ENCODE measurements at regions not wholly inside any gene's neighbourhood (a gene's known extent, or its start where the extent isn't known, plus 50 kb on each side); places are given as distances from the start of the nearest gene placed in this dataset.

DNA sequence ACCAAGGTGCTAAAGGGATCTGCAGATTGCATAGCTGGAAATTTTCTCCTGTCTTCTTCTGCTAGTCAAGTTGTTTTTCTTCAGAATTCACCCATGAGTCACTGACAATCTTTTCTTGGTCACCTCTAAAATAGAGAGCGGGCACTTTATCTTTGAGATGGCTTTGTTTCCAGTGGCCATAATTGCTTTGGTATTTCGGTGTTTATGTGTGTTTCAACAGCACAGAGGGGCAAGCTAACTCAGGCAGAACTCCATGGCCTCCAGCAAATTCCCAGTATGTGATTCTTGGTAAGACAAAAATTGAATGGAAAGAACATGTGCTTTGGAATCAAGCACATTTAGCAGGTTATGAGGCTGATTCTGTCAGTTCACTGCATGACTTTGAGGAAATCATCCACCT, 656.8 kb downstream of the VRK1 start:
- Histone ChIP-seq H3K9me3 (ENCODE audit: insufficient read depth, low read length) (no peaks in the 10 kb centered on the region), H3K36me3 (ENCODE audit: insufficient read depth, insufficient read length, low read length) (no peaks in the 10 kb centered on the region), H3K9ac (ENCODE audit: insufficient read length, low read depth) (no peak overlapping the region), H3K4me3 (ENCODE audit: insufficient read length, low read depth) (no peak overlapping the region), H3K27me3 (ENCODE audit: insufficient read depth, insufficient read length) (peaks cover 14% of the 10 kb centered on the region), H3K4me1 (ENCODE audit: insufficient read depth, insufficient read length) (no peaks in the 10 kb centered on the region)
- TF ChIP-seq ZNF274 (IDR thresholded peaks at IDR 0.05; ENCODE audit: low read depth, low read length) = no peak
- TF ChIP-seq YY1 (IDR thresholded peaks at IDR 0.05; ENCODE audit: insufficient read depth, insufficient read length) = no peak
- DNase-seq (ENCODE audit: low read depth, low spot score) = no peak

DNA sequence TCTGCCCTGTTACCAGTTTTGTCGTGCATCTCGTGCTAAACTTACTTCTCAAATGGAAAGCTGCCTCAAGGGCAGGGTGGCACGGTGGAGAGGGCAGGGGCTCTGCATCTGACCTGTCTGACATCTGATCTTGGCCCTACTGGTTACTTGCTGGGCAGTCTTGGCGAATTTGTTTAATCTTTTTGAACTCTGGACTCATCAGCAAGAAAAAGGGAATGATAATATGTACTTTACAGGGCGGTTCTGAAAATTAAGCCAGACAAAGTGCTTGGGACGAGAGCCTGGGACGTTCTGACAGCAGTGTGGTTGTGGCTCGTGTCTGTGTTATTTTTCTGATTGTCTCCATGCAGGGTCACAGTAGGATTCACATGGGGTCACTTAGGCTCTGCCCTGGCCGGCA, 659.3 kb downstream of the VRK1 start:
- H3K27me3 ChIP-seq (ENCODE audit: insufficient read depth, insufficient read length) = peaks cover 14% of the 10 kb centered on the region
- no peak for DNase-seq (ENCODE audit: low read depth, low spot score)
- no peaks in the 10 kb centered on the region for H3K4me1 ChIP-seq (ENCODE audit: insufficient read depth, insufficient read length)
- H3K36me3 ChIP-seq (ENCODE audit: insufficient read depth, insufficient read length, low read length) = no peaks in the 10 kb centered on the region
- H3K9me3 ChIP-seq (ENCODE audit: insufficient read depth, low read length) = peaks cover 5% of the 10 kb centered on the region
- H3K4me3 ChIP-seq (ENCODE audit: insufficient read length, low read depth) = no peak overlapping the region
- H3K9ac ChIP-seq (ENCODE audit: insufficient read length, low read depth) = no peak overlapping the region
- no peak for TF ChIP-seq YY1 (IDR thresholded peaks at IDR 0.05; ENCODE audit: insufficient read depth, insufficient read length)
- no peak for TF ChIP-seq SUZ12 (IDR thresholded peaks at IDR 0.05; ENCODE audit: extremely low read depth, insufficient read depth, insufficient read length)
- TF ChIP-seq ZNF274 (IDR thresholded peaks at IDR 0.05; ENCODE audit: low read depth, low read length) = no peak

DNA sequence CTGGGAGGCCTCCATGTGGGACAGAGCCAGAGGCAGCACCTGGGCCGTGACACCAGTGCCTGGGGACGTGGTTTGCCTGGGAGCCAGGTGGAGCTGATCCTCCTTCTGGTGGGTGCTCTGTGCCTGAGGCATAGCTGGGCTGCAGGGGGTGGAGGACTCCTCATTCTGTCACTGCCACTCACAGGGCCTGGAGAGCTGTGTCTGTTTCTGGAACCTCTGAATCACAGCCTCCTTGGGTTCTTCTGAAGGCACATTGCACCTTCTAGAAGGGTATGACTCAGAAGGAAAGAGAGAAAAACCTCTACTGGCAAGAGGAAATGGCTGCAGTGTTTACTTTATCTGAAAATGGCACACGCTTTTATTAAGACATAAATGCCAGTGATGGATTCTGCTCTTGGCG, 659.8 kb downstream of the VRK1 start:
- TF ChIP-seq YY1 (IDR thresholded peaks at IDR 0.05; ENCODE audit: insufficient read depth, insufficient read length) = no peak
- TF ChIP-seq ZNF274 (IDR thresholded peaks at IDR 0.05; ENCODE audit: low read depth, low read length) = no peak
- TF ChIP-seq SUZ12 (IDR thresholded peaks at IDR 0.05; ENCODE audit: extremely low read depth, insufficient read depth, insufficient read length) = no peak
- H3K36me3 ChIP-seq (ENCODE audit: insufficient read depth, insufficient read length, low read length) = no peaks in the 10 kb centered on the region
- no peaks in the 10 kb centered on the region for H3K4me1 ChIP-seq (ENCODE audit: insufficient read depth, insufficient read length)
- DNase-seq (ENCODE audit: low read depth, low spot score) = no peak
- peaks cover 14% of the 10 kb centered on the region for H3K27me3 ChIP-seq (ENCODE audit: insufficient read depth, insufficient read length)
- H3K4me3 ChIP-seq (ENCODE audit: insufficient read length, low read depth) = no peak overlapping the region
- no peak overlapping the region for H3K9ac ChIP-seq (ENCODE audit: insufficient read length, low read depth)
- H3K9me3 ChIP-seq (ENCODE audit: insufficient read depth, low read length) = peaks cover 10% of the 10 kb centered on the region

DNA sequence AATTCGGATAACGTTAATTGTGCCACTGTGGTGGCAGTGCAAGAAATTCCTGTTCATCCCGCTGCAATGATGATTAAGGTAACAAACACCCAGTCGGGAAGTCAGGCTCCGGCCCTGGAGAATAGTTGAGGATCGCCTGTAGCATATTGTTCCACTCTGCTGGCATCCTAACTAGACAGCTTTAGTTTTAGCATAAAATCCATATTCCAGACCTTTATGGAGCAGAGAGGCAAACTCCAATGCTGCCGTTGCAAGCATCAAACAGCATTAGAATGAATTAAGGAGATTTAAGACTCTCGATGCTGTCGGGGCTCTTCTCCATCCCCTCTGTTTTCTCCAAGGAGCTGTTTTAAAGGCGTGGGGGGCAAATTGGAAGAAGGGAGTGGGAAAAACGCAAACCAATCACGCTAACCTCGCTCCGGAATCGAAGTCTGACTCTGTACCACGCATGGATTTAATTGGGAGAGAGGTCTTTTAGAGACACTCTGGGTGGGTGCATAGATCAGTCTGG, 660.4 kb downstream of the VRK1 start:
- Histone ChIP-seq H3K4me1 (ENCODE audit: insufficient read depth, insufficient read length) (no peaks in the 10 kb centered on the region), H3K9ac (ENCODE audit: insufficient read length, low read depth) (peak overlapping the region; percentile 6), H3K36me3 (ENCODE audit: insufficient read depth, insufficient read length, low read length) (no peaks in the 10 kb centered on the region), H3K9me3 (ENCODE audit: insufficient read depth, low read length) (peaks cover 16% of the 10 kb centered on the region), H3K4me3 (ENCODE audit: insufficient read length, low read depth) (no peak overlapping the region), H3K27me3 (ENCODE audit: insufficient read depth, insufficient read length) (peaks cover 14% of the 10 kb centered on the region)
- TF ChIP-seq YY1 (IDR thresholded peaks at IDR 0.05; ENCODE audit: insufficient read depth, insufficient read length) = no peak
- no peak for TF ChIP-seq SUZ12 (IDR thresholded peaks at IDR 0.05; ENCODE audit: extremely low read depth, insufficient read depth, insufficient read length)
- TF ChIP-seq ZNF274 (IDR thresholded peaks at IDR 0.05; ENCODE audit: low read depth, low read length) = no peak
- no peak for DNase-seq (ENCODE audit: low read depth, low spot score)

DNA sequence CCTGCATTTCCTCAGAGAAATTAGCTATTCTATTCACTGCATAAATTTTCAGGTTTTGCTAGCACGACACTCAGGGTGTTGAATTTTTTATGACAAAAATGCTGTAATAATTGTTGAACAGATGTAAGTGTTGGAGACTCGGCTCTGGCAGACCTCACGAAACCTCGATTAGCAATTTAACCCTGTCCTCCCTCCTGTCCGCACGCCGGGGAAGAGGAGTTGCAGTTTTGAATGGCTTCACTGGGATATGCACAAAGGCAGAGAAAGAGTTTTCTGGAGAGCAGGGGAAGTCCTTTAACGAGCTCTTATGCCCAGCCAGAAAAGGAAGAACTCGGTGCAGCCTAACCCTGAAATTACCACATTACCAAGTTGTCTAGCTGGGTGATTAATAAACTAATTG, 661.1 kb downstream of the VRK1 start:
- Histone ChIP-seq H3K4me1 (ENCODE audit: insufficient read depth, insufficient read length) (no peaks in the 10 kb centered on the region), H3K9ac (ENCODE audit: insufficient read length, low read depth) (peak overlapping the region; percentile 6), H3K9me3 (ENCODE audit: insufficient read depth, low read length) (peaks cover 21% of the 10 kb centered on the region), H3K27me3 (ENCODE audit: insufficient read depth, insufficient read length) (peaks cover 14% of the 10 kb centered on the region), H3K4me3 (ENCODE audit: insufficient read length, low read depth) (peak overlapping the region; percentile 41), H3K36me3 (ENCODE audit: insufficient read depth, insufficient read length, low read length) (no peaks in the 10 kb centered on the region)
- DNase-seq (ENCODE audit: low read depth, low spot score) = no peak
- TF ChIP-seq SUZ12 (IDR thresholded peaks at IDR 0.05; ENCODE audit: extremely low read depth, insufficient read depth, insufficient read length) (no peak), YY1 (IDR thresholded peaks at IDR 0.05; ENCODE audit: insufficient read depth, insufficient read length) (no peak)

DNA sequence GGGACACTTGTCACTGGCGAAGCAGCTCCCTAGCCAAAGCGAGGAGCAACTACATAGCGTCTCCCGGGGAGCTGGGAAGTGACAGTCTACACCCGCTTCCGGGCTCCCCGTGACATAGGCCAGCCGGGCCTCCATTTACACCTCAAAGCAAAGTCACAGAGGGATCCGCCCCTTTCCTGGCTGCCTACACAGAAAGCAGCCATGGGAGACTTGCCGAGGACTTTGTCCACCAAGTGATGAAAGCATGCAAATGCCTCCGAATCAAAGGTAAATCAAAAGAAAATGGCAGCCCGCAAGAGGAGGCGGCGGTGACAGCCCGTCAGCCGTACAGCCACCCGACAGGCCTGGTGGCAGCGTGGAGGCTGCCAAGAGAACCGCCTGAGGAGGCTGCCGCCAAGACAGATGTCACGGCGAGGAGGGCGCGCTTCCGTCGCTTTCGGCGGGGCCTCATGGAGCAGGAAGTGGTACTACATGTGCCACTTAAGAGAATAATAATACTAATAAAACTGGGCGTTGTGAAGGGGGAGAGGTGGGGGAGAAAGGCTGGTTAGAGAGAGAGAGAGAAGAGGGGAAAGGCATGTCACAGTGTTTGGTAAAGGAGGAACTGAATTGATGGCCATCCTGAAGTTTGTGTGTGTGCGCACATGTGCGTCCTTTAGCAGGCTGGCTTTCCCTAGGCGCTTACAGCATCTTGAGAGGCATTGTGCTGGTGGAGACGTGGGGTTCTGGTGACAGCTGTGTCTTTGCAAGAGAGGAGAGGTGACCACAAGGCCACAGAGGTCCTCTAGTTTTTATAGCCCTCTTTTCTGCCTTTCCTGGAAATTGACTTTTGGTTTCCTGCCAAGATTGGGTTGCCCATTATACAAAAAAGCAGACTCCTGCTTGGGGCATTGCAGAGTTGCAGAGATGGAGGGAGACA, 661.7 kb downstream of the VRK1 start:
- Histone ChIP-seq H3K4me1 (ENCODE audit: insufficient read depth, insufficient read length) (no peaks in the 10 kb centered on the region), H3K27me3 (ENCODE audit: insufficient read depth, insufficient read length) (peaks cover 14% of the 10 kb centered on the region), H3K9me3 (ENCODE audit: insufficient read depth, low read length) (peaks cover 21% of the 10 kb centered on the region), H3K36me3 (ENCODE audit: insufficient read depth, insufficient read length, low read length) (no peaks in the 10 kb centered on the region), H3K9ac (ENCODE audit: insufficient read length, low read depth) (no peak overlapping the region), H3K4me3 (ENCODE audit: insufficient read length, low read depth) (peak overlapping the region; percentile 41)
- peak; percentile 50 for DNase-seq (ENCODE audit: low read depth, low spot score)
- TF ChIP-seq ZNF274 (IDR thresholded peaks at IDR 0.05; ENCODE audit: low read depth, low read length) (no peak), YY1 (IDR thresholded peaks at IDR 0.05; ENCODE audit: insufficient read depth, insufficient read length) (no peak), SUZ12 (IDR thresholded peaks at IDR 0.05; ENCODE audit: extremely low read depth, insufficient read depth, insufficient read length) (no peak)

DNA sequence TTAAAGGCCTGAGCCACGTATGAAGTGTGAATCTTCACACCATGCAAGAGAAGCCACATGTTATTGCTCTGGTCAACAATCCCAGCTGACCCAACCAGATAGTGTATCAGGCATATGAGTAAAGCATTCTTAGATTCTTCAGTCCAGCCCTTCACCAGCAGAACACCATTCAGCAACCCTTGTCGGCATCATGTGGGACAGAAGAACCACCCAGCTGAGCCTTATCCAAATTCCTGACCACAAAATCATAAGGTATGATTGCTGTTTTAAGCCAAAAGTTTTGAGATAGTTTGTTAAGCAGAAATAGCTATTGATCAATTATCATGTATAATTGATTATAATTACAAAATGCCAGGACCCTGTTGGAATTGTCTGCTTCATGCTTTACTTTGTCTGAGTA, 664.9 kb downstream of the VRK1 start:
- no peak overlapping the region for H3K4me3 ChIP-seq (ENCODE audit: insufficient read length, low read depth)
- H3K27me3 ChIP-seq (ENCODE audit: insufficient read depth, insufficient read length) = peaks cover 9% of the 10 kb centered on the region
- peaks cover 21% of the 10 kb centered on the region for H3K9me3 ChIP-seq (ENCODE audit: insufficient read depth, low read length)
- TF ChIP-seq YY1 (IDR thresholded peaks at IDR 0.05; ENCODE audit: insufficient read depth, insufficient read length) (no peak), ZNF274 (IDR thresholded peaks at IDR 0.05; ENCODE audit: low read depth, low read length) (no peak), SUZ12 (IDR thresholded peaks at IDR 0.05; ENCODE audit: extremely low read depth, insufficient read depth, insufficient read length) (no peak)
- no peaks in the 10 kb centered on the region for H3K4me1 ChIP-seq (ENCODE audit: insufficient read depth, insufficient read length)
- no peak overlapping the region for H3K9ac ChIP-seq (ENCODE audit: insufficient read length, low read depth)
- no peaks in the 10 kb centered on the region for H3K36me3 ChIP-seq (ENCODE audit: insufficient read depth, insufficient read length, low read length)
- DNase-seq (ENCODE audit: low read depth, low spot score) = no peak
